ENCODE measurements at regions not wholly inside any gene's neighbourhood (a gene's known extent, or its start where the extent isn't known, plus 50 kb on each side); places are given as distances from the start of the nearest gene placed in this dataset.

DNA sequence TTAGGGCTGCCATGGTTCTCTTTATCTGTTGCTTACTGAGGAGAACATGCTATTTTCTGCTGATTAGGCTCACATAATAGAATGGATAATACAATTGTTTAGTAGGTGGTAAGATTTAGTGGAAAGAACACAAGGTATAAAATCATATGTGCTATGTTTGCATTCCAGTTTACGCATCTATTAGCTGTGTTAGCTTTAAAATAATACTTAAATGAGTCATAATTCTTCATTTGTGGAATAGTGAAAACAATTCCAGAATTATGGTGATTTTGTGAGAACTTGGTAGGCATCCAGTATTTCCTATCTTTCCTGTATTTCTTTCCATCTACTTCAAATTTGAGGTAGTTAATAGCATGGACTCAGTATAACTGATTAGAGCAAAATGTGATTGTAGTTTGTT lies 1585.5 kb upstream of the LRRTM3 start:
- TF ChIP-seq ZKSCAN8 (CRISPR knock-in tag; IDR thresholded peaks at IDR 0.05; ENCODE audit: borderline replicate concordance) (no peak), EZH2 (conservative IDR thresholded peaks at IDR 0.05; ENCODE audit: low read depth, low read length) (no peak), HNF4G (IDR thresholded peaks at IDR 0.05; ENCODE audit: borderline replicate concordance, low read depth, low read length) (no peak), HNF4G (CRISPR knock-in tag; IDR thresholded peaks at IDR 0.05; ENCODE audit: borderline replicate concordance, low read depth) (no peak), MXI1 (IDR thresholded peaks at IDR 0.05; ENCODE audit: borderline replicate concordance, low read depth, low read length) (no peak)

Measured in HepG2 (cell line).